ENCODE measurements at regions not wholly inside any gene's neighbourhood (a gene's known extent, or its start where the extent isn't known, plus 50 kb on each side); places are given as distances from the start of the nearest gene placed in this dataset.
A peak's percentile ranks its signal among the peaks of the same experiment; 100 is the strongest.

DNA sequence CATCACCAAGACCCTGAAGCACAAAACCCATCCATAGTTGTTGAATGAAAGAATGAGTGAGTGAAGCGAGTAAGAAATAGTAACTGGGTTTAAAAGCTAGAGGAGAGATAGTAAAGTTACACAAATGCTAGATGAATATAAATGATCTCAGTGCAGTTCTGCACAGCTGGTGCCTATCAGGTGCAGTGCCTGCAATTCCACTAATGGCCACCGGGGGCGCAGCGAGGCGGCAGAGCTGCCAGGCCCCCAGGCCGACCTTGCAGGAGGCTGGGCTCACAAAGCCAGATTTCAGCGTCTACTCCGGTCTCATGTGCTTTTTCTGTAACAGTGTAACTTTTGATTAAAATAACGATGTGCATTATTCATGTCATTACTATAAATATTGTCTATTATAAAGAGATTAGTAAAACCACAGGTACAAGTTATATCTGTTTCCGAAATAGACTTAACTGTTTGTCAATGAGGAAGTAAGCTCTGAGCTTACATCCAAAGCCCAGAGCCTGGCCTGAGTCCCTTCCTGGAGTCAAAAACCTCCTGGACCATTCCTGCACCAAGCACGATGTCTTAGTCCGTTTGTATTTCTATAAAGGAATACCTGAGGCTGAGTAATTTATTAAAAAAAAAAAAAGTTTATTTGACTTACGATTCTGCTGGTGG, 477.6 kb downstream of the NPHP4 start:
- intact Hi-C loops (cut with DNase I; ENCODE audit: low total_unique reads): loop anchor here (10.0 kb wide), 1 partner anchor 220 kb away; no protein-coding TSS in a partner anchor
- no peaks in the 10 kb centered on the region for H3K9me3 ChIP-seq
- peak; percentile 52 to 78 for DNase-seq (ENCODE audit: low spot score in 2 of 2)

DNA sequence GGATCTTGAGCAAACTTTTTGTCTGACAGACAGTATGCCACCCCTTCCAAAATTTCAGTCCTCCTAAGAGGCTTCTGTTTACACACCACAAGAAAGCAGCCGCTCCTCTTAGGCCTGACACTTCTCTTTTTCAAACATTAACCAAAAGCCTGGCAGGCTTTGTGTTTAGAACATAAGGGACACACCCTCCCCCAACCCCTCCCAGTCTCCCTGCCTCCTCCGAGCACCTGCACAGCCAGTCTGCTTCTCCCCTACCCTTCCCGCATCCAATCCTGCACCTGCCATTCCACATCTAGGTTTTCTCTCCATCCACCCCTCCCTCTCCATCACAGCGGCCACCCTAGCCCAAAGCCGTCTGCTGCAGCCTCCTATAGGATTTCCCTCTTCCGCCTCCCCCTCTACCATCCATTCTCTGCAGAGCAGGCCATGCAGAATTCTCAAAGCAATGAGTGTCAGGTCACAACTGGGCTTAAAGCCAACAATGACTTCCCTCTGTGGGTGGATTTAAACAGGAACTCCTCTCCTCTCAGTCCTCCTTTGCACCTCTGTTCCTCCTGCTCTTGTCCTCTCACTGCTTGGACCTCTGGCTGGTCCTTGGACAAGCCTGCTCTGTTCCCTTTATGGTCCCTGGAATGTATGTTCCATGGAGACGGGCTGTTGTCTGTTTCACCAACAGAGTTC, 478.2 kb downstream of the NPHP4 start:
- H3K27ac ChIP-seq: no peak overlapping the region
- DNase-seq (ENCODE audit: low spot score in 2 of 2): no peak
- intact Hi-C loops (cut with DNase I; ENCODE audit: low total_unique reads): loop anchor here (10.0 kb wide), 1 partner anchor 221 kb away; no protein-coding TSS in a partner anchor

More for the DNA sequence above, 477.6 kb downstream of the NPHP4 start:
- Histone ChIP-seq H3K4me1 (no peaks in the 10 kb centered on the region), H3K36me3 (no peaks in the 10 kb centered on the region), H3K27me3 (peaks cover 0 to 11% of the 10 kb centered on the region in 2 donors), H3K4me3 (no peak overlapping the region), H3K27ac (no peak overlapping the region)
- TF ChIP-seq POLR2AphosphoS5 (IDR thresholded peaks at IDR 0.05): no peak
- TF ChIP-seq, protein P1, sequence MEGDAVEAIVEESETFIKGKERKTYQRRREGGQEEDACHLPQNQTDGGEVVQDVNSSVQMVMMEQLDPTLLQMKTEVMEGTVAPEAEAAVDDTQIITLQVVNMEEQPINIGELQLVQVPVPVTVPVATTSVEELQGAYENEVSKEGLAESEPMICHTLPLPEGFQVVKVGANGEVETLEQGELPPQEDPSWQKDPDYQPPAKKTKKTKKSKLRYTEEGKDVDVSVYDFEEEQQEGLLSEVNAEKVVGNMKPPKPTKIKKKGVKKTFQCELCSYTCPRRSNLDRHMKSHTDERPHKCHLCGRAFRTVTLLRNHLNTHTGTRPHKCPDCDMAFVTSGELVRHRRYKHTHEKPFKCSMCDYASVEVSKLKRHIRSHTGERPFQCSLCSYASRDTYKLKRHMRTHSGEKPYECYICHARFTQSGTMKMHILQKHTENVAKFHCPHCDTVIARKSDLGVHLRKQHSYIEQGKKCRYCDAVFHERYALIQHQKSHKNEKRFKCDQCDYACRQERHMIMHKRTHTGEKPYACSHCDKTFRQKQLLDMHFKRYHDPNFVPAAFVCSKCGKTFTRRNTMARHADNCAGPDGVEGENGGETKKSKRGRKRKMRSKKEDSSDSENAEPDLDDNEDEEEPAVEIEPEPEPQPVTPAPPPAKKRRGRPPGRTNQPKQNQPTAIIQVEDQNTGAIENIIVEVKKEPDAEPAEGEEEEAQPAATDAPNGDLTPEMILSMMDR (IDR thresholded peaks at IDR 0.05): peak; percentile 91 to 95 (median 94)

DNA sequence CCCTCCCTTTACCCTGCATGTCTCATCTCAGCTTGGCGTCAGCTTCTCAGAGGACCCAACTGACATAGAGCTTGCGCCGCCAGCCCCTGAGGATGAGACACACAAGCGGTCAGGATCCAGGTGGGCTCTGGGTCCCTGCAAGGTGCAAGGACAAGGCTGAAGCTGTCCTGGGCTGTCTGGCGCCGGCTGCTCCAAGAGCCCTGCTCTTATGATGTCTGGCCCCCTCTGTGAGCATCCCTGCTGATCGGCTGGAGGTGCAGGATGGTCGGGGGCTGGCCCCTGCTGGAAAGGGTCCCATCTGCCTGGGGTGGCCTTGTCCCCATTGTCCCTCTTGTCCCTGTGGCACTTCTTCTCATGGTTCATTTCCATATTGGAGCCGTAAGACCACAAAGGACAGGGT, 479.0 kb downstream of the NPHP4 start:
- TF ChIP-seq, protein P1 (IDR thresholded peaks at IDR 0.05): no peak
- no peak for TF ChIP-seq POLR2AphosphoS5 (IDR thresholded peaks at IDR 0.05)
- TF ChIP-seq POLR2A (IDR thresholded peaks at IDR 0.05): no peak
- Histone ChIP-seq H3K27me3 (peaks cover 0 to 16% of the 10 kb centered on the region in 2 donors), H3K4me1 (no peaks in the 10 kb centered on the region), H3K9me3 (no peaks in the 10 kb centered on the region), H3K4me3 (no peak overlapping the region), H3K36me3 (no peaks in the 10 kb centered on the region), H3K27ac (no peak overlapping the region)
- DNase-seq (ENCODE audit: low spot score in 2 of 2): no peak
- intact Hi-C loops (cut with DNase I; ENCODE audit: low total_unique reads): loop anchor here (10.0 kb wide), 1 partner anchor 222 kb away; no protein-coding TSS in a partner anchor

More for the DNA sequence above, 478.2 kb downstream of the NPHP4 start:
- TF ChIP-seq POLR2AphosphoS5 (IDR thresholded peaks at IDR 0.05) (no peak), POLR2A (IDR thresholded peaks at IDR 0.05) (no peak)
- TF ChIP-seq, protein P1 (IDR thresholded peaks at IDR 0.05): no peak
- H3K27me3 ChIP-seq: peaks cover 0 to 13% of the 10 kb centered on the region in 2 donors
- H3K4me1 ChIP-seq: no peaks in the 10 kb centered on the region
- H3K36me3 ChIP-seq: no peaks in the 10 kb centered on the region
- H3K9me3 ChIP-seq: no peaks in the 10 kb centered on the region
- no peak overlapping the region for H3K4me3 ChIP-seq

DNA sequence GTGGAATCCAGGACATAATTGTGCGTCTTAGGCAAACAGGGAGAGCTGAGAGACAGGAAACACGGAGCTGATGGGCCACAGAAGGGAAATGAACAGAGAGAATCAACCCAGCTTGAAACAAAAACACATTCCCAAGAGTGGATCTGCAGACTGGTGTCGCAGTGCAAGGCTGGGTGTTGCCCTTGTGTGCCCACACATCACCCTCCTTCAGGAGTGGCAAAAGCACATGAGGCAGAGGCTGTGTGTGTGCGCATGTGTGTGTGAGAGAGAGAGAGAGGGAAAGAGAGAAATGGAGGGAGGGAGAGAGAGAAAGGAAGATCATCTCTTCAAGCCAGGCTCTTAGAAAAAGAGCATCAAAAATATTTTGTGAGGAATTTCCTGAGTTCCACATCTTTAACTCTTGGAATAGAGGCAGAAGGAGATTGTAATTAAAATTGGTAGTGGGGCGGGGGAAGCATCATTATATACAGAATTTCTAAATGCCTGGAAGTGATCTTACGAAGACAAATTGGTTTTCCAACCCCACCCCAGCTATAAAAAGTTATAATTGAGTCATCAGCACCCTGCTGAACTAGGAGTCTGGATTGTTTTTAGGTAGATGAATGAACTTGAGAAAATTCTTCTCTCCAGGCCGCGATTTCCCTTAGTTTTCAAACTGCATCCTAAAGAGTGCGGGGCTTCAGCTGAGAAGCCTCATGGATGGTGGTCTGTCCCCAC, 480.7 kb downstream of the NPHP4 start:
- no peak for DNase-seq (ENCODE audit: low spot score in 2 of 2)
- Histone ChIP-seq H3K27ac (no peak overlapping the region), H3K27me3 (peaks cover 0 to 19% of the 10 kb centered on the region in 2 donors), H3K9me3 (no peaks in the 10 kb centered on the region), H3K36me3 (no peaks in the 10 kb centered on the region), H3K4me3 (no peak overlapping the region), H3K4me1 (no peaks in the 10 kb centered on the region)
- TF ChIP-seq POLR2AphosphoS5 (IDR thresholded peaks at IDR 0.05): no peak
- TF ChIP-seq, protein P1 (IDR thresholded peaks at IDR 0.05): no peak
- TF ChIP-seq POLR2A (IDR thresholded peaks at IDR 0.05): no peak
- intact Hi-C loops (cut with DNase I; ENCODE audit: low total_unique reads): loop anchor here (10.0 kb wide), 1 partner anchor 223 kb away; no protein-coding TSS in a partner anchor

Measured in breast epithelium (tissue), 4 donors.